ENCODE measurements at regions not wholly inside any gene's neighbourhood (a gene's known extent, or its start where the extent isn't known, plus 50 kb on each side); places are given as distances from the start of the nearest gene placed in this dataset.

DNA sequence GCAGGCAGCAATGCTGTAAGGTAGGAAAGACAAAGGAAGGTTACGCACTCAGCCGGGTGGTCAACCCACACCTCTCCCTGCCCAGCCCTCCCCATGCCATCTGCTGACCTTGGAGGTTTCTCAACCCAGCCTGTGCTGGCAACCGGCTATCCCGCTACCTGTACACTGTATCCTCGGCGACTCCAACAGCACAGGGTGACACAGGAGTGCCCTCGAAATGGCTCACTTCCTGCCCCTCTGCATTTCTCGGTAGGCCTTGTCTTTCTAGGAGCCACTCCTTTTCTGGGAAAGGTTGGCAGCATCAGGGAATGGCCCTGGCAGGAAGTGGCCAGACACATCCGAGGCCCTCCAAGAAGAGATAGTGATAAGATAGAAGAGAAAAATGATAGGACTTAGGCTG, 124.0 kb downstream of the PROX1 start:
- TF ChIP-seq, protein P1, sequence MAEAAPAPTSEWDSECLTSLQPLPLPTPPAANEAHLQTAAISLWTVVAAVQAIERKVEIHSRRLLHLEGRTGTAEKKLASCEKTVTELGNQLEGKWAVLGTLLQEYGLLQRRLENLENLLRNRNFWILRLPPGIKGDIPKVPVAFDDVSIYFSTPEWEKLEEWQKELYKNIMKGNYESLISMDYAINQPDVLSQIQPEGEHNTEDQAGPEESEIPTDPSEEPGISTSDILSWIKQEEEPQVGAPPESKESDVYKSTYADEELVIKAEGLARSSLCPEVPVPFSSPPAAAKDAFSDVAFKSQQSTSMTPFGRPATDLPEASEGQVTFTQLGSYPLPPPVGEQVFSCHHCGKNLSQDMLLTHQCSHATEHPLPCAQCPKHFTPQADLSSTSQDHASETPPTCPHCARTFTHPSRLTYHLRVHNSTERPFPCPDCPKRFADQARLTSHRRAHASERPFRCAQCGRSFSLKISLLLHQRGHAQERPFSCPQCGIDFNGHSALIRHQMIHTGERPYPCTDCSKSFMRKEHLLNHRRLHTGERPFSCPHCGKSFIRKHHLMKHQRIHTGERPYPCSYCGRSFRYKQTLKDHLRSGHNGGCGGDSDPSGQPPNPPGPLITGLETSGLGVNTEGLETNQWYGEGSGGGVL (tag by site-specific recombination; IDR thresholded peaks at IDR 0.05) = no peak
- TF ChIP-seq, protein P2, sequence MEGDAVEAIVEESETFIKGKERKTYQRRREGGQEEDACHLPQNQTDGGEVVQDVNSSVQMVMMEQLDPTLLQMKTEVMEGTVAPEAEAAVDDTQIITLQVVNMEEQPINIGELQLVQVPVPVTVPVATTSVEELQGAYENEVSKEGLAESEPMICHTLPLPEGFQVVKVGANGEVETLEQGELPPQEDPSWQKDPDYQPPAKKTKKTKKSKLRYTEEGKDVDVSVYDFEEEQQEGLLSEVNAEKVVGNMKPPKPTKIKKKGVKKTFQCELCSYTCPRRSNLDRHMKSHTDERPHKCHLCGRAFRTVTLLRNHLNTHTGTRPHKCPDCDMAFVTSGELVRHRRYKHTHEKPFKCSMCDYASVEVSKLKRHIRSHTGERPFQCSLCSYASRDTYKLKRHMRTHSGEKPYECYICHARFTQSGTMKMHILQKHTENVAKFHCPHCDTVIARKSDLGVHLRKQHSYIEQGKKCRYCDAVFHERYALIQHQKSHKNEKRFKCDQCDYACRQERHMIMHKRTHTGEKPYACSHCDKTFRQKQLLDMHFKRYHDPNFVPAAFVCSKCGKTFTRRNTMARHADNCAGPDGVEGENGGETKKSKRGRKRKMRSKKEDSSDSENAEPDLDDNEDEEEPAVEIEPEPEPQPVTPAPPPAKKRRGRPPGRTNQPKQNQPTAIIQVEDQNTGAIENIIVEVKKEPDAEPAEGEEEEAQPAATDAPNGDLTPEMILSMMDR (tag by site-specific recombination; IDR thresholded peaks at IDR 0.05) = no peak

Data from HEK293 (cell line).